T-helper 17 cell (primary cell): ENCODE measurements at regions not wholly inside any gene's neighbourhood (a gene's known extent, or its start where the extent isn't known, plus 50 kb on each side); places are given as distances from the start of the nearest gene placed in this dataset.
A peak's percentile ranks its signal among the peaks of the same experiment; 100 is the strongest.
"Not testable (repeated sequence)": the region's sequence is repeated elsewhere in the genome, so short reads cannot be mapped to it uniquely, and the experiment has no call there.

Experiments used
- ATAC-seq: fragments of 150-1000 bp; cut with Tn5 transposase; 2 replicates; pipeline ENCODE4 v1.10.0; 2021; ENCODE audit warnings: mild to moderate bottlenecking, moderate library complexity
- DNase-seq, 3 donors: peaks; one replicate each; pipeline versions ENCODE4 v3.0.0 to v3.0.0-alpha.2; 2020 to 2021
- H3K9me3 ChIP-seq: one replicate; pipeline ENCODE4 v1.7.0; 2013; ENCODE audit warnings: low read length, mild to moderate bottlenecking; ENCODE audit not compliant: control insufficient read depth, poor library complexity, severe bottlenecking
- H3K27ac Mint-ChIP-seq: one replicate; pipeline ENCODE4 v1.8.0; 2022; ENCODE audit warnings: mild to moderate bottlenecking, moderate library complexity, mixed read lengths
- H3K27me3 Mint-ChIP-seq: one replicate; pipeline ENCODE4 v1.8.0; 2022; ENCODE audit warnings: mixed read lengths
- H3K36me3 Mint-ChIP-seq: one replicate; pipeline ENCODE4 v1.8.0; 2022; ENCODE audit warnings: low read depth, mixed read lengths
- H3K4me1 Mint-ChIP-seq: one replicate; pipeline ENCODE4 v1.8.0; 2022; ENCODE audit warnings: mild to moderate bottlenecking, mixed read lengths
- H3K4me3 Mint-ChIP-seq: one replicate; pipeline ENCODE4 v1.8.0; 2022; ENCODE audit warnings: mild to moderate bottlenecking, moderate library complexity, mixed read lengths

DNA sequence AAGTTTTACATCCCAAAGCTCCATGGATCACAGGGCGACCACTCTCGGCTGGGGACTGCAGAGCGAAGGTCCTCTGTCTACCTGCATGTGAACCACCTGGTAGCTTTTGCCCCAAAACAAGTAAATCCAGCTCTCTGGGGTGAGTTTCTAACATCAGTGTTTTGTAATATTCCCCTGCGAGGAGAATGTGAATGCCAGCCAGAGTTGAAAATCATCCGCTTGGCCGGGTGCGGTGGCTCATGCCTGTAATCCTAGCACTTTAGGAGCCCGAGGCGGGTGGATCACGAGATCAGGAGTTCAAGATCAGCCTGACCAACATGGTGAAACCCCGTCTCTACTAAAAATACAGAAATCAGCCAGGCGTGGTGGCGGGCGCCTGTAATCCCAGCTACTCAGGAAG, 89.9 kb upstream of the SEC14L1 start:
- not testable (repeated sequence) for H3K9me3 ChIP-seq, ATAC-seq, H3K27ac Mint-ChIP-seq, H3K4me1 Mint-ChIP-seq, H3K36me3 Mint-ChIP-seq, DNase-seq, H3K4me3 Mint-ChIP-seq
- peaks cover 34% of the 10 kb centered on the region for H3K27me3 Mint-ChIP-seq

DNA sequence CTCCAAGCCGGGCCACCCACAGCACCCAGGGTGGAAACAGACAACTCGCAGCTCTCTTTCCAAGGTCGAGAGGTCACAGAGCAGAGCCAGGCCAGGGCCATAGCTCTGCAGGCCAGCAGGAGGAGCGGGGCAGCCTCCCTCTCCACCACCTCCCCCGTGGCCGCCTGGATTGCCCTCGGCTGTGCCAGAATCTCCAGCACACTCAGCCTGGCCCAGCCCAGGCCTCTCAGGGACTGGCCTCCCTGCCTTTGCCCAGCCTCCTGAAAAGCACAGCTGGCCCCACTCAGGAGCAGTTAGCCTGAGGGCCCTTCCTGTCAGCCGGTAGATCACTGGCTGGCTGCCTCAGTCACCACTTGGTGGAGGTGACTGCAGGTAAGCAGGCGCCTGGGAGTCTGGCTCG, 85.8 kb upstream of the SEC14L1 start:
- H3K4me3 Mint-ChIP-seq, result no peak overlapping the region
- H3K4me1 Mint-ChIP-seq, result peaks cover 4% of the 10 kb centered on the region
- ATAC-seq (no peak), DNase-seq (no peak)
- H3K9me3 ChIP-seq, result no peaks in the 10 kb centered on the region
- peaks cover 4% of the 10 kb centered on the region for H3K36me3 Mint-ChIP-seq
- H3K27me3 Mint-ChIP-seq, result peaks cover 52% of the 10 kb centered on the region
- no peak overlapping the region for H3K27ac Mint-ChIP-seq

DNA sequence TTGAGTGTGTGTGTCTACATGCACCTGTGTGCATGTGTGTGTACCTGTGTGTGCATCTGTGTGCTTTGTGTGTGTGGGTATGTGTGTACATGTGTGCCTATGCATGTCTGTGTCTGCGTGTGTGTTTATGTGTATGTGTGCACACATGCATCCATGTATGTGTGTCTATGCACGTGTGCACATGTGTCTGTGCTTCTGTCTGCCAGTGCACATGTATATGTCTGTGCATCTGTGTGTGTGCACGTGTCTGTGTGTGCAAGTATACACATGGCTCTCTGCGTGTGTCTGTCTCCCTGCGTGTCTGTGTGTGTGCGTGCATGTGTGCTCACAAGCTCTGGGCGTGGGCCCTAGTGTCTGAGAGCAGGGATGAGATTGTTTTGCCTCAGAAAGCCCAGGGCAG, 85.3 kb upstream of the SEC14L1 start:
- DNase-seq (no peak), ATAC-seq (no peak)
- Mint-ChIP-seq H3K27me3 (peaks cover 57% of the 10 kb centered on the region), H3K4me3 (no peak overlapping the region), H3K27ac (no peak overlapping the region), H3K4me1 (peaks cover 4% of the 10 kb centered on the region), H3K36me3 (peaks cover 4% of the 10 kb centered on the region)
- no peaks in the 10 kb centered on the region for H3K9me3 ChIP-seq

DNA sequence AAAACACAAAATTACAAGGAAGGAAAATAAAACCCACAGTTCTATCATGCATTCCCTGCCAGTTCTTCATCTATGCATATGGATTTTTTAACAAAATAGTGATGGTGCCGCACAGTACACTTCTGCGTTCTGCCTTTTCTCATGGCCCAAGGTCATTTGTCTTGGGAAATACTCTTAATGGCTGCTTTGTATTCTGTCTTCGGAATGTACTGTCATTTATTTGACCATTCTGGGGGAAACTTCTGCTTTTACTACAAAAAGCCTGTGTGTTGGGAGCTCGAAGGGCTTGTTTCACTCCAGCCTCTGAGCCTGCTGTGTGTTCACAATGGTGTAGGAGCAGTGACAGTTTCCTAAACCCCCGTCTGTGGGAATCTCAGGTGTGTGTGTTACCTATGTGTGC, 82.8 kb upstream of the SEC14L1 start:
- no peak overlapping the region for H3K27ac Mint-ChIP-seq
- H3K36me3 Mint-ChIP-seq, result peaks cover 4% of the 10 kb centered on the region
- ATAC-seq, result no peak
- no peak overlapping the region for H3K4me3 Mint-ChIP-seq
- H3K9me3 ChIP-seq, result no peaks in the 10 kb centered on the region
- peaks cover 4% of the 10 kb centered on the region for H3K4me1 Mint-ChIP-seq
- H3K27me3 Mint-ChIP-seq, result peaks cover 47% of the 10 kb centered on the region
- DNase-seq, result no peak

DNA sequence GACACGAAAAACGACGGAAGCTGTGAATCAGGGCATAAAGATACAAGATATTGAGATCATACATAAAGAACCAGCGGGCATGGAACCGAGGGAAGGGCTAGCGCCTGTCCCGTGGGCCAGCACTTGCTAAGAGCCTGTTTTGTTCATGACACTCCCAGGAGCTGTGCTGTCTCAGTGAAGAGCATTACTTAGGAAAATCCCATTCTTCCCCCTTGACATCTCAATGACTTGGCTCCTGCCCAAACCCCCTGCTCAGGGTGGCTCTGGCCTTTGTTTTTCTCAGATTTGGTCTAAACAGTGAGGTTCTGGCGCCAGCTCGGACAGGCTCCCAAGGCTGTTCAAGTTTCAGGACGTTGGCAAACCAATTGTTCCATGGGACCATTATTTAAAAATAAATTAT, 79.1 kb upstream of the SEC14L1 start:
- DNase-seq, result no peak
- H3K27ac Mint-ChIP-seq, result no peak overlapping the region
- peaks cover 32% of the 10 kb centered on the region for H3K27me3 Mint-ChIP-seq
- H3K36me3 Mint-ChIP-seq, result no peaks in the 10 kb centered on the region
- H3K9me3 ChIP-seq, result no peaks in the 10 kb centered on the region
- no peak overlapping the region for H3K4me3 Mint-ChIP-seq
- ATAC-seq, result no peak
- peaks cover 1% of the 10 kb centered on the region for H3K4me1 Mint-ChIP-seq

DNA sequence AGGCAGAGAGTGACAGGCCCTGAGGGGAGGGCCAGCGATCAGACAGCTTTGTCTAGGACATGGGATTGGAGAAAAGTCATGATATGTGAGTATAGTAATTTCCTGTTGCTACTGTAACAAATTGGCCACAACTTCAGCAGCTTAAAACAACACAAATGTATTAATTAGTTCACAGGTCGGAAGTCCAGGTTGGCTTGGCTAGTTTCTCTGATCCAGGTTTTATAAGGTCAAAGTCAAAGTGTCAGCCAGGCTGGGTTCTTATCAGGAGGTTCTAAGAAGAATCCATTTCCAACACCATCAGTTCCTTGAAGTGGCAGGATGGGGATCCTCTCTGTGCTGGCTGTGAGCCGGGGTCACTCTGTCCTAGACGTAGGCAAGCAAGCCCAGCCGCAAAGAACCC, 76.2 kb upstream of the SEC14L1 start:
- ATAC-seq, result no peak
- Mint-ChIP-seq H3K27ac (no peak overlapping the region), H3K4me1 (peaks cover 2% of the 10 kb centered on the region), H3K36me3 (no peaks in the 10 kb centered on the region), H3K27me3 (peaks cover 39% of the 10 kb centered on the region), H3K4me3 (no peak overlapping the region)
- H3K9me3 ChIP-seq, result no peaks in the 10 kb centered on the region
- no peak for DNase-seq

DNA sequence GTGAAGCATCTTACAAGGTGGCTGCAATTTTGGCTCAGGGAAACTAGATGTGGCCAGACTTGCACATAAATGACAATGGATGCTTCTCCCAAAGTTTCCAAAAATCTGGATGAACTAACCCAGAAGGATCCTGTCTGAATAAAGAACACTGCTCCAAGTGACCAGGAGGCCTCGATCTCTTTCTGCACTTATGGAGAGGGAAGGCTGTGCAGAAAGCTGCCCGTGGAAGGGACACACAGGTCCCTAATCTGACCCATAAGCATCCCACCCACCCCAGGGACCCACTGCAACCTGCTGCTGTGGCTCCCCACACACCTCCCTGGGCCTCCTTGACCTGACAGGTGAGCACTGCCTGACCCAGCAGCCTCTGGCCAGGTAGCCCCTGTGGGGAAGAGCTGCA, 74.6 kb upstream of the SEC14L1 start:
- DNase-seq (no peak), ATAC-seq (no peak)
- Mint-ChIP-seq H3K27me3 (peaks cover 40% of the 10 kb centered on the region), H3K27ac (no peak overlapping the region), H3K4me1 (peaks cover 2% of the 10 kb centered on the region), H3K4me3 (no peak overlapping the region), H3K36me3 (no peaks in the 10 kb centered on the region)
- no peaks in the 10 kb centered on the region for H3K9me3 ChIP-seq

DNA sequence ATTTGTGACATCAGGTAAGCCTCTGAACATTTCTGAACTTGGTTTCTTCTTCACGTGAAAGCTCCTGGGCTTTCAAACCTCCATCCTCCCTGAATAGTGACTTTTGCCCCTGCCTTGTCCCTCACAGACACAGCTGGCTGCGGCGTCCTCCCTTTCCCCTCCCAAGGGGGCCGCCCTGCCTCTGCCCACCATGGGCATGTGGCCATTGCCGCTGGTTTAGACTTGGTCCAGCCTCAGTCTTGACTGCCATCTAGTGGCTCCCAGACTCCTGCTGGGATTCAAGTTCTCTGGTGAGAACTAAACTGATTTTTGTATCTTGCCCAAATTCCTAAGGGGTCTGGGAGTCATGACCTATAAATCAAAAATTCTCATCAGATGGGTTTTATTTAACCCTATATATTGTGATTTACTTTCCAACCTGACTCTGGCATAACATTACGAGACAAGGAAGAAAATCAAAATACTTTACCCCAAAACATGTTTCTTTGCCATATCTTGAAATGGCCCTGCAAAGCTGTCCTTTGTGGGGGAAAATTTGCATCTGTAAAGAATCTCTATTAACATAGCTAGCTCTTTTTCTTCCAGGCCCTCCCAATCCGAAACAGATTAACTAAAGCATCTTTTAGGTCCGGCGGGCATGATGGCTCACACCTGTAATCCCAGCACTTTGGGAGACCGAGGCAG, 73.9 kb upstream of the SEC14L1 start:
- H3K27me3 Mint-ChIP-seq, result peaks cover 44% of the 10 kb centered on the region
- H3K4me3 Mint-ChIP-seq, H3K36me3 Mint-ChIP-seq, H3K4me1 Mint-ChIP-seq, H3K9me3 ChIP-seq, H3K27ac Mint-ChIP-seq: not testable (repeated sequence)
- DNase-seq (peak in 2 of 3 donors; percentile 23 to 29), ATAC-seq (peak; percentile 68)

DNA sequence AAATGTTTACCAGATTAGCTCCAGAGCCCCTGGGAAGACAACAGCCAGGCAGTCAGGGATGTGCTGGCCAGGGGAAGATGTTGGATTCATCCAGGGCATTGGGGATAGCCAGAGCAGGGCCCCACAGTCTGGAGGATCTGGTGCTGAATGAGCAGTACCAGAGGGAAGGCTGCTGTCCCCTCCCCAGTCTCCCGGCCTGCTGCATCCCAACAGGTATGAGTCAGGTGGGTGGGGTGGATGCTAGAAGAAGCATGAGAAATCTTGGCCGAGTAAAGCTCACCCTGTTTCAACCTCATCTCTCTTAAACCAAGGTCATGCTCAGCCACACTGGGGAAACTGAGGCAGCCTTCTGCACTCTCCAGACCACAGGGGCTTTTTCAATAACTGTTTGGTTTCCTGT, 71.9 kb upstream of the SEC14L1 start:
- Mint-ChIP-seq H3K36me3 (no peaks in the 10 kb centered on the region), H3K4me3 (no peak overlapping the region), H3K27ac (no peak overlapping the region), H3K4me1 (peaks cover 5% of the 10 kb centered on the region), H3K27me3 (peaks cover 64% of the 10 kb centered on the region)
- ATAC-seq (no peak), DNase-seq (no peak)
- no peaks in the 10 kb centered on the region for H3K9me3 ChIP-seq

DNA sequence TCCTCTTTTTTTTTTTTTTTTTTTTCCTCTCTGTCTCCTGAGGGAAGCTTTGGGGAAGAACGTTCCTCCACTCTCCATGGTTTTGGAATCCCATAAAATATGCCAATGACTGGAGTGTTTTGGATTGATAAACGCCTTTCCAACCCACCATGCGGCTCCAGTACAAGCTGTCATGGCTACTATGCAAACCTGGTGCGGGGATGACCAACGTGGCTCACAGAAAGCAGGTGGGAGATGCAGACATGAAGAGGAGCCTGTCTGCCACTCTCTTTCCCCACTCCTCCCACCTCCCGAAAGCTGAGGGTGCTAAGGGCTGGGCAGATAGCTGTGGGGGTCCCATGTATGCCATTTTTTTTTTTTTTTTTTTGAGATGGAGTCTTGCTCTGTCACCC, 69.9 kb upstream of the SEC14L1 start:
- H3K27ac Mint-ChIP-seq, result no peak overlapping the region
- H3K36me3 Mint-ChIP-seq, result peaks cover 5% of the 10 kb centered on the region
- peaks cover 7% of the 10 kb centered on the region for H3K4me1 Mint-ChIP-seq
- no peak overlapping the region for H3K4me3 Mint-ChIP-seq
- no peak for DNase-seq
- no peaks in the 10 kb centered on the region for H3K9me3 ChIP-seq
- peaks cover 73% of the 10 kb centered on the region for H3K27me3 Mint-ChIP-seq
- no peak for ATAC-seq

DNA sequence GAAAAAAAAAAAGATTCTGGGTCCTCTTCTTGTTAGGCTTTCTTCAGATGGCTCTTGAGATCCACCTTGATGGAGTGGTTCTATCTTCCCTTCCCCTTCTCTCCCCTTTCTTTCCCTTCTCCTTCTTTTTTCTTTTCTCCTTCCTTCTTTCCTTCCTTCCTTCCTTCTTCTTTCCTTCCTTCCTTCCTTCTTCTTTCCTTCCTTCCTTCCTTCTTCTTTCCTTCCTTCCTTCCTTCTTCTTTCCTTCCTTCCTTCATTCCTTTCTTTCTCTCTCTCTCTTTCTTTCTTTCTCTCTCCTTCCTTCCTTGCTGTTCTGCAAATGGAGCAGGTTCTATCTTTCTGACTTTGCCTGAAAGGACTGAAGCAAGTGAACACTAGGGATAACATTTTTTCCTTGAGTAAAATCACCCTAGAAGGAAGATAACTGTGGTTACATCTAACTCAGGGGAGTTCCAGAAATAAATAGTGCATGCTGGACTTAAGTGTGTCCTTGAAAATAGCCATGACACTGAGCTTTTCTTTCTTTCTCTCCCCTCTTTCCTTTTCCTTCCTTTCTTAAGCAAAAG, 68.8 kb upstream of the SEC14L1 start:
- Mint-ChIP-seq H3K36me3 (peaks cover 5% of the 10 kb centered on the region), H3K4me1 (peaks cover 4% of the 10 kb centered on the region), H3K4me3 (no peak overlapping the region), H3K27me3 (peaks cover 72% of the 10 kb centered on the region), H3K27ac (no peak overlapping the region)
- no peaks in the 10 kb centered on the region for H3K9me3 ChIP-seq
- ATAC-seq, result no peak
- no peak for DNase-seq

DNA sequence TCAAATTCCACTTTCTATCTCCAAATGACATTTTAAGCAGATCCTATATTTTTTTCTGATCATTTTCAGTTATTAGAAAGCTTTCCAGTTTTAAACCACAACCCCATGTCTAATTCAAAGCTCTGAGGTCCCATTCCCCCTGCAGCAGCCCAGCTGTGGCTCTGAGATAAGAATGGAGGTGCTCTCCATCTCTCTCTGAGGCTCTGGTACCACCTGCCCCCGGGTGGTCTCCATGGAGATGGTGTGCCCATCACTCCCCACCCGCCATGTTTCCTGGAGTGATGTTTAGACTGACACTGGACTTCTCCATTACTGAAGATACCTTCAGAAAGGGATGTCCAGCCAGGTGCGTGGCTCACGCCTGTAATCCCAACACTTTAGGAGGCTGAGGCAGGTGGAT, 68.1 kb upstream of the SEC14L1 start:
- H3K4me3 Mint-ChIP-seq, result no peak overlapping the region

DNA sequence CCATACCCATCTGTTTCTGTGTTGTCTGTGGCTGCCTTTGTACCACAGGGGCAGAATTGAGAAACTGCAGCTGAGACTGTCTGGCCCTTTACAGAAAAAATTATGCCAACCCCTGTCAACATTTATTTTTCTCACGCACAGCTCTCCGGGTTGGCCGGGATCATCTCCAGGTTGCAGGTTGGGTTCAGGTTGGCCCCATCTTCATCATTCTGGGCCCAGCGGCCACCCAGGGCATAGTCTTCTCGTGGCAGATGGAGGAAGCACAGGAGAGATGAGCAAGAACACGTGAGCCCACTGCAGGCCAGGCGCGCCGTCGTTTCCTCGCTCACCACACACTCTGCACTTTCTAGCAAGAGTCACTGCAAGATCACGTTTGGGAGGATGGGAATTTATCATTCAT, 66.1 kb upstream of the SEC14L1 start:
- H3K36me3 Mint-ChIP-seq, result peaks cover 5% of the 10 kb centered on the region
- no peak for DNase-seq
- no peaks in the 10 kb centered on the region for H3K9me3 ChIP-seq
- no peak overlapping the region for H3K27ac Mint-ChIP-seq
- ATAC-seq, result no peak
- H3K4me3 Mint-ChIP-seq, result no peak overlapping the region
- H3K27me3 Mint-ChIP-seq, result peaks cover 65% of the 10 kb centered on the region
- peaks cover 6% of the 10 kb centered on the region for H3K4me1 Mint-ChIP-seq

More for the DNA sequence above, 68.1 kb upstream of the SEC14L1 start:
- no peaks in the 10 kb centered on the region for H3K9me3 ChIP-seq
- Mint-ChIP-seq H3K36me3 (peaks cover 5% of the 10 kb centered on the region), H3K27ac (no peak overlapping the region), H3K27me3 (peaks cover 72% of the 10 kb centered on the region), H3K4me1 (peaks cover 6% of the 10 kb centered on the region)
- DNase-seq, result no peak
- no peak for ATAC-seq

DNA sequence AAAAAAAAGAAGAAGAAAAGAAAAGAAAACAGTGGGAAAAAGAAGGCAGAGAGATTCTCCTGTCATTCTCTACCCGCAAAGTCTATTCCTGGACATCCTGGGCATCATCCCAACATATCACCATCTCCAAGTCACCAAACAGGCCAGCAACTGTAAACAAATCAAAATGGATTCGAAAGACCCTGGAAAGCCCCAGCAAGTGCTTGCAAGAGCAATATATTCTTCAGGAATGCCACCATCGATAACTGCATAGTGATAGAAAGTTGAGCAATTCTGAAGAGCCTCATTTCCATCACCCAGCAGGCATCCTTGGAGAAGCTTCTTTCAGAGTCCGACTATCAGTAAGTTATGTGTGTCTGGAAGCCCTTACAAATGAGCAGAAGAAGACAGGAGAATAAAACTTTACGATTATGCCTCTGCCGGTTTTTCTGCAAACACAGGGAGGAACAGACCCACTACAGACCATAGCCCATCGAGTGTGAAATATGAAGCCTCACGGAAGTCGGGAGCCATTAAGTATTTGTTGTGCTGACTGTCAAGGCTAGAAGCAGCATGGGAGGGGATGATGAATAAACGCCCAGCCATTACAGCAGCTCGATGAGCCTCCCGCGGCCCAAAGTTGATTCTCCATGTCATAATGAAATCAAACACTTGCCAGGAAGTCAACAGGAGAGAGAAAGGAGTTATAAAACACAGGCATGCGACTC, 64.5 kb upstream of the SEC14L1 start:
- peaks cover 6% of the 10 kb centered on the region for H3K4me1 Mint-ChIP-seq
- ATAC-seq (no peak), DNase-seq (no peak)
- H3K9me3 ChIP-seq, result no peaks in the 10 kb centered on the region
- peaks cover 56% of the 10 kb centered on the region for H3K27me3 Mint-ChIP-seq
- no peak overlapping the region for H3K4me3 Mint-ChIP-seq
- no peak overlapping the region for H3K27ac Mint-ChIP-seq
- peaks cover 5% of the 10 kb centered on the region for H3K36me3 Mint-ChIP-seq
